A673 (cell line): ENCODE measurements at regions not wholly inside any gene's neighbourhood (a gene's known extent, or its start where the extent isn't known, plus 50 kb on each side); places are given as distances from the start of the nearest gene placed in this dataset.
A peak's percentile ranks its signal among the peaks of the same experiment; 100 is the strongest.

Source experiments
- BruUV-seq: library from RNA; stranded (reverse); fragments of 400-500 nt; replicated peaks from 2 replicates; lab custom pipeline; 2021; lab: Mats Ljungman, UMichigan
- CTCF ChIA-PET: fragments of 300-600 bp; sonication (Branson Sonifier 250); formaldehyde crosslinking; loops from one replicate; lab custom pipeline; 2022; ENCODE audit warnings: antibody characterized with exemption; lab: Charles Lee
- POLR2A ChIA-PET: fragments of 300-600 bp; sonication (Branson Sonifier 250); formaldehyde crosslinking; loops from one replicate; lab custom pipeline; 2022; ENCODE audit warnings: antibody characterized with exemption; ENCODE audit not compliant: low non-redundant PET; lab: Charles Lee
- DNase-seq: peaks from one replicate; pipeline ENCODE4 v3.0.0-alpha.2; 2015; ENCODE audit warnings: low spot score
- H3K27ac ChIP-seq: fragments of 200-600 bp; sonication (generic); 2 replicates; pipeline ENCODE4 v1.5.1; 2016; ENCODE audit warnings: mixed run types, low read depth, mild to moderate bottlenecking, mixed read lengths, antibody characterized with exemption, low read length; ENCODE audit not compliant: poor library complexity, severe bottlenecking
- H3K27me3 ChIP-seq: fragments of 200-600 bp; sonication (generic); replicated peaks from 2 replicates; pipeline ENCODE4 v1.6.1; 2017; ENCODE audit warnings: mixed run types, low read depth, mild to moderate bottlenecking, mixed read lengths, antibody characterized with exemption, low read length; ENCODE audit not compliant: insufficient read depth, poor library complexity
- H3K36me3 ChIP-seq: fragments of 200-600 bp; sonication (generic); 2 replicates; pipeline ENCODE4 v1.6.1; 2016; ENCODE audit warnings: mixed run types, mild to moderate bottlenecking, mixed read lengths, antibody characterized with exemption, low read length; ENCODE audit not compliant: insufficient read depth, poor library complexity, severe bottlenecking
- H3K4me1 ChIP-seq: fragments of 200-600 bp; sonication (generic); 2 replicates; pipeline ENCODE4 v1.6.1; 2017; ENCODE audit warnings: mixed run types, mild to moderate bottlenecking, mixed read lengths, antibody characterized with exemption, low read length; ENCODE audit not compliant: insufficient read depth, poor library complexity, severe bottlenecking
- H3K4me3 ChIP-seq: fragments of 200-600 bp; sonication (generic); 2 replicates; pipeline ENCODE4 v1.5.1; 2016; ENCODE audit warnings: low read depth, mixed run types, mild to moderate bottlenecking, mixed read lengths, low read length; ENCODE audit not compliant: poor library complexity, severe bottlenecking
- H3K9me3 ChIP-seq: fragments of 200-600 bp; sonication (generic); 2 replicates; pipeline ENCODE4 v1.6.1; 2016; ENCODE audit warnings: mixed run types, low read depth, mild to moderate bottlenecking, mixed read lengths, antibody characterized with exemption, low read length; ENCODE audit not compliant: poor library complexity, severe bottlenecking
- CTCF ChIP-seq: fragments of 300-800, 200-600 bp; sonication (generic); conservative IDR thresholded peaks from 2 replicates; pipeline ENCODE4 v1.5.1; 2017; ENCODE audit warnings: low read depth, mild to moderate bottlenecking, antibody characterized with exemption, low read length, moderate library complexity, mixed read lengths
- EZH2 ChIP-seq: fragments of 200-600 bp; sonication (generic); IDR thresholded peaks from 2 replicates; pipeline ENCODE4 v1.6.1; 2017; ENCODE audit warnings: borderline replicate concordance, low read depth, mild to moderate bottlenecking, mixed read lengths, antibody characterized with exemption, low read length; ENCODE audit not compliant: poor library complexity, severe bottlenecking
- intact Hi-C: fragments of 100-400 bp; cut with micrococcal nuclease; formaldehyde crosslinking; loops from one replicate; pipeline ENCODE4 v1.10.0; 2022; ENCODE audit not compliant: unreplicated experiment

GRCh38 chr15:69854521-69855181 is 243.1 kb downstream of the TLE3 start:
- BruUV-seq, result no TSS peak
- Histone ChIP-seq H3K4me3 (no peak overlapping the region), H3K27ac (no peak overlapping the region), H3K27me3 (no peaks in the 10 kb centered on the region), H3K4me1 (peaks cover 35% of the 10 kb centered on the region), H3K36me3 (no peaks in the 10 kb centered on the region), H3K9me3 (no peaks in the 10 kb centered on the region)
- peak; percentile 28 for DNase-seq
- TF ChIP-seq EZH2 (no peak), CTCF (no peak)
- intact Hi-C loops, result no loop called here
- ChIA-PET CTCF (no interaction called here), POLR2A (no interaction called here)

- H3K27me3 ChIP-seq, result no peaks in the 10 kb centered on the region
- ChIA-PET CTCF (no interaction called here), POLR2A (no interaction called here)
- H3K27ac ChIP-seq, result no peak overlapping the region
- DNase-seq, result peak; percentile 60
- no peaks in the 10 kb centered on the region for H3K9me3 ChIP-seq
- H3K4me3 ChIP-seq, result no peak overlapping the region
- H3K4me1 ChIP-seq, result peaks cover 35% of the 10 kb centered on the region
- TF ChIP-seq CTCF (no peak), EZH2 (no peak)
- H3K36me3 ChIP-seq, result no peaks in the 10 kb centered on the region
- intact Hi-C loops, result no loop called here
- no TSS peak for BruUV-seq
Measured at GRCh38 chr15:69855258-69856000, 242.3 kb downstream of the TLE3 start.

GRCh38 chr15:69857250-69857649 is 240.5 kb downstream of the TLE3 start:
- TF ChIP-seq EZH2 (no peak), CTCF (no peak)
- no TSS peak for BruUV-seq
- Histone ChIP-seq H3K36me3 (no peaks in the 10 kb centered on the region), H3K27ac (no peak overlapping the region), H3K9me3 (no peaks in the 10 kb centered on the region), H3K27me3 (no peaks in the 10 kb centered on the region), H3K4me1 (peaks cover 35% of the 10 kb centered on the region), H3K4me3 (no peak overlapping the region)
- CTCF ChIA-PET, result no interaction called here
- no peak for DNase-seq
- intact Hi-C loops, result no loop called here
- POLR2A ChIA-PET, result no interaction called here
